ENCODE measurements at regions not wholly inside any gene's neighbourhood (a gene's known extent, or its start where the extent isn't known, plus 50 kb on each side); places are given as distances from the start of the nearest gene placed in this dataset.

DNA sequence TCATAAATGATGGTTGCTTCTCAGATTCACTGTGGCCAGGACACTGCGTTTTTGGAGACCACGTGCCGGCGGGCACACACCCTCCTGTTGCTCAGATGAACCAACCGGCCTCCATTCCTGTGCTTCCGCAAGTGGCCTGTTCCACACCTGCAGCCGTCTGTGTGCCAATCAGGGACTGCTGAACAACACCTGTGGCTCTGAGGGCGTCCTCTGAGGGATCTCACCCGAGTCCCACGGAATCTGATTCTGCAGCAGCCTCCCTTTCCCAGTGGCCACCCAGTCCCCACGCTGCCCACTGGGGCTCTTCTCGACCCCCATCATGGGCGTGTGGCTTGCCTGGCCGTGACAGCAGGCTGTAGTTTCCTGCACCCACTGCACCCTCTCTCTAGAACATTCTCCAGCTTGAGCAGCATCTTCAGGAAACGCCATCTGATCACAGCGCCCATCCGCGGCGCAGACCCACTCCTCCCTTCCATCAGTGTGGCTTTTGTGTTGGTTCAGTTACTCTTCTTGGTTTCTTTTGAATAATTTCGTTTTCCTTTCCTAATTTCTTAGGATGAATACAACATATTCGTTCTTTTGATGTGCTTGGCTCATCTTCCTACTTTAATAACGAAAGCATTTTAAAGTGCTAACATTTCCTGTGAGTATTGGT is 65.1 kb upstream of the SLC22A11 start:
- TF ChIP-seq, protein P1, sequence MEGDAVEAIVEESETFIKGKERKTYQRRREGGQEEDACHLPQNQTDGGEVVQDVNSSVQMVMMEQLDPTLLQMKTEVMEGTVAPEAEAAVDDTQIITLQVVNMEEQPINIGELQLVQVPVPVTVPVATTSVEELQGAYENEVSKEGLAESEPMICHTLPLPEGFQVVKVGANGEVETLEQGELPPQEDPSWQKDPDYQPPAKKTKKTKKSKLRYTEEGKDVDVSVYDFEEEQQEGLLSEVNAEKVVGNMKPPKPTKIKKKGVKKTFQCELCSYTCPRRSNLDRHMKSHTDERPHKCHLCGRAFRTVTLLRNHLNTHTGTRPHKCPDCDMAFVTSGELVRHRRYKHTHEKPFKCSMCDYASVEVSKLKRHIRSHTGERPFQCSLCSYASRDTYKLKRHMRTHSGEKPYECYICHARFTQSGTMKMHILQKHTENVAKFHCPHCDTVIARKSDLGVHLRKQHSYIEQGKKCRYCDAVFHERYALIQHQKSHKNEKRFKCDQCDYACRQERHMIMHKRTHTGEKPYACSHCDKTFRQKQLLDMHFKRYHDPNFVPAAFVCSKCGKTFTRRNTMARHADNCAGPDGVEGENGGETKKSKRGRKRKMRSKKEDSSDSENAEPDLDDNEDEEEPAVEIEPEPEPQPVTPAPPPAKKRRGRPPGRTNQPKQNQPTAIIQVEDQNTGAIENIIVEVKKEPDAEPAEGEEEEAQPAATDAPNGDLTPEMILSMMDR (IDR thresholded peaks at IDR 0.05; ENCODE audit: low read depth, low read length), result no peak
- no peak for TF ChIP-seq MYC (IDR thresholded peaks at IDR 0.05; ENCODE audit: low read depth, low read length)
- TF ChIP-seq, protein P2, sequence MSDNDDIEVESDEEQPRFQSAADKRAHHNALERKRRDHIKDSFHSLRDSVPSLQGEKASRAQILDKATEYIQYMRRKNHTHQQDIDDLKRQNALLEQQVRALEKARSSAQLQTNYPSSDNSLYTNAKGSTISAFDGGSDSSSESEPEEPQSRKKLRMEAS (IDR thresholded peaks at IDR 0.05; ENCODE audit: low read depth, low read length), result no peak
- TF ChIP-seq POLR2A (IDR thresholded peaks at IDR 0.05; ENCODE audit: extremely low read depth, insufficient read length), result no peak
- no peak overlapping the region for H3K4me3 ChIP-seq (ENCODE audit: low read depth, low read length)
- no peak for DNase-seq (ENCODE audit: low read depth)

DNA sequence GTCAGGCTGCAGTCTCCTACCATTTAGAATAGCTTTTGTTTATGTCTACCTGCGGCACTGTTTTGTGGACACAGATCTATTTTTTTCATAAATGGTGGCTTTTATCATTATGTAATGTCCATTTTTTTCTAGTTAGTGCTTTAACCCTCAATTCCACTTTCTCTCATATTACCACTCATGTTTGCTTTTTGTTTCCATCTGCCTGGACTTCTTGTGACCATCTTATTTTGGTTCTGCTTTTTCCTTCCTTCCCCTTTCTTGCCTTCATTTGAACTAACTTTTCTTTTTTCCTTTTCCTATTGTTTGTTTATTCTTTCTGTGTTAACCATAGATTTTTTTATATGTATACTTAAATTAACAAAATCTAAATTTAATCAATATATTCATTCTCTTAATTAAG is 63.2 kb upstream of the SLC22A11 start:
- TF ChIP-seq, protein P1 (IDR thresholded peaks at IDR 0.05; ENCODE audit: low read depth, low read length), result no peak
- TF ChIP-seq MYC (IDR thresholded peaks at IDR 0.05; ENCODE audit: low read depth, low read length) (no peak), POLR2A (IDR thresholded peaks at IDR 0.05; ENCODE audit: extremely low read depth, insufficient read length) (no peak)
- TF ChIP-seq, protein P2 (IDR thresholded peaks at IDR 0.05; ENCODE audit: low read depth, low read length), result no peak
- H3K4me3 ChIP-seq (ENCODE audit: low read depth, low read length), result no peak overlapping the region
- peak; percentile 64 for DNase-seq (ENCODE audit: low read depth)

DNA sequence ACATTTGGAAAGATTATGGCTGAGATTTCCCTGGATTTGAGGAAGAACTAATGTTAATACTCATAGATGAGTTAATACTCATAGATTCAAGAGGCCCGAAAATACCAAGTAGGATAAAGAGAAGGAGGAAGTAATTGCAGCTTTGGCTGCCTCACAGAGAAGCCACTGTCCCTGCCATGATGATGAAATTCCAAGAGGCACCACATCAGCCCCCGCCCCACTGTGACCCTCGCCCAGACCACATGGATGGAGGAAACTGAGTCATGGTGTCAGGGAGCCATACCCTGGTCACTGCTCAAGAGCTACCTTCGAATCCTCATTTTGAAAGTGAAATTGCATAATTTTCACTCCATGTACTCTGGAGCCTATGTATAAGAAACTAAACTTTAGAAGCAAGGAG is 57.6 kb upstream of the SLC22A11 start:
- peak; percentile 93 for DNase-seq (ENCODE audit: low read depth)
- peak overlapping the region; percentile 78 for H3K4me3 ChIP-seq (ENCODE audit: low read depth, low read length)
- TF ChIP-seq, protein P2 (IDR thresholded peaks at IDR 0.05; ENCODE audit: low read depth, low read length), result peak; percentile 76
- TF ChIP-seq POLR2A (IDR thresholded peaks at IDR 0.05; ENCODE audit: extremely low read depth, insufficient read length) (no peak), MYC (IDR thresholded peaks at IDR 0.05; ENCODE audit: low read depth, low read length) (peak; percentile 89)

DNA sequence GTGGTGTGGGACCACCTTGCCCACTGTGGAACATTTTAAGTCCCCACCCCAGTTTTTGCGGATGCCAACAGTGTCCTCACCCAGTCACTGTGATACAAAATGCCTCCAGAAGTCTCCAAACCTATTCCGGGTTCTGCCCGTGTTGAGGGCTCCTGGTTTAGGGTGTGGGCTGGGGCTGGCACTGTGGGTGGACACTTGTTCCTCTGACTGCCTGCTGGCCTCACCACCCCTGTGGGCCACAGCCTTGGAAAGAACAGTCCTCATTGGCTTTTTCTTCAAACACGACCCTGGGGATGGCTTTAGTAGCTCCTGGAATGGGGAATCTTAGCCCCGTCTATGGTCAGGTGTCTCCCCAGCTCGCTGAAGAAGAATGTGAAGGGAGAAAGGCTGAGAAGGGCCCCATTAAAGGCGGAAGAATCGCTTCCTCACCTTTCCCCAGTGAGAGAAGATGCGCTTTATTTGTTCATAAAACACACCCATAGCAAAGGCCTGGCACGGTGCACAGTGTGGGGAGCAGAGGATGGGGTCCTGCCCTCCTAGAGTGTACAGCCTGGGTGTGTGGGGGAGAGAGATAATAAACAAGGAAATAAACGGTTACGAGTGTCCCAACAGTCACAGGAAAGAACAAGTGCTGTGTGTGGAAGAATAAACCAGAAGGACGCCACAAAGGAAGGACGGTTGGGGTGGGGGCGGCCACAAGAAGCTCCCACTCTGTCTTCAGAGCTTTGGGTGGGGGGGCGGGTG is 56.3 kb upstream of the SLC22A11 start:
- peak; percentile 98 for DNase-seq (ENCODE audit: low read depth)
- H3K4me3 ChIP-seq (ENCODE audit: low read depth, low read length), result peak overlapping the region; percentile 78

DNA sequence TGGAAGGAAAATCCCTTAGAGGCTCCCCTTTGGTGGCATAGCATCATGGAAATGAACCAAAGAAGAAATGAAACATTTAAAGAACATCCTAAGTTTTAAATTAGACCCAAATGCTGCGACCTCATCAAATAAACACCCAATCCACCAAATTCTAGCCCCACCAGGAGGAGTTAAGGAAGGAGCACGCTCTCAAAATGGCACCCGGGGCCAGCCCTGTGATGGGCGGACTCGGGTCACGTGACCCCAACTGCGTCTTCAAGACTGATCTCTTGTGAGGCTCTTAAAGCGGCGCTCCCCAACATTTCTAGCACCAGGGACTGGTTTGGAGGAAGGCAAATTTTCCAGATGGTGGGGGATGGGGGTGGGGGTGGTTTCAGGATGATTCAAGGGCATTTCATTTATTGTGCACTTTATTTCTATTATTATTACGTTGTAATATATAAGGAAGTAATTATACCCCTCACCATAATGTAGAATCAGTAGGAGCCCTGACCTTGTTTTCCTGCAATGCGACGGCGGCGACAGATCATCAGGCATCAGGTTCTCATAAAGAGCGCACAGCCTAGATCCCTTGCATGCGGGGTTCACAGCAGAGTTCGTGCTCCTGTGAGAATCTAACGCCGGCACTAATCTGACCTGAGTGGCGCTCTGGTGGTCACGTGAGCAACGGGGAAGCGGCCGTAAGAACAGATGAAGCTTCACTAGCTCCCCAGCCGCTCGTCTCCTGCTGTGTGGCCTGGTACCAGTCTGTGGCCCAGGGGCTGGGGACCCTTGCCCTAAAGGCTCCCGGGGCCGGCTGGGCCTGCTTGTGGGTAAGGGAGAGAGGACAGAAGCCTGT is 55.3 kb upstream of the SLC22A11 start:
- peak; percentile 97 for DNase-seq (ENCODE audit: low read depth)
- peak overlapping the region; percentile 78 for H3K4me3 ChIP-seq (ENCODE audit: low read depth, low read length)
- TF ChIP-seq, protein P2 (IDR thresholded peaks at IDR 0.05; ENCODE audit: low read depth, low read length), result peak; percentile 93
- TF ChIP-seq MYC (IDR thresholded peaks at IDR 0.05; ENCODE audit: low read depth, low read length), result peak; percentile 74
- TF ChIP-seq POLR2A (IDR thresholded peaks at IDR 0.05; ENCODE audit: extremely low read depth, insufficient read length), result peak; percentile 61
- TF ChIP-seq, protein P1 (IDR thresholded peaks at IDR 0.05; ENCODE audit: low read depth, low read length), result no peak

More for the DNA sequence above, 56.3 kb upstream of the SLC22A11 start:
- TF ChIP-seq, protein P1 (IDR thresholded peaks at IDR 0.05; ENCODE audit: low read depth, low read length), result no peak
- TF ChIP-seq POLR2A (IDR thresholded peaks at IDR 0.05; ENCODE audit: extremely low read depth, insufficient read length), result peak; percentile 64
- TF ChIP-seq, protein P2 (IDR thresholded peaks at IDR 0.05; ENCODE audit: low read depth, low read length), result peak; percentile 25
- TF ChIP-seq MYC (IDR thresholded peaks at IDR 0.05; ENCODE audit: low read depth, low read length), result 0 out of 2 replicates have a peak, but pooled peaks have one; percentile 56
